Stimulated activated CD8-positive, alpha-beta memory T cell treated with anti-CD3 and anti-CD28 coated beads, Interleukin-4, amount 100 ng/mL, for 1 hour (primary cell): ENCODE measurements at regions not wholly inside any gene's neighbourhood (a gene's known extent, or its start where the extent isn't known, plus 50 kb on each side); places are given as distances from the start of the nearest gene placed in this dataset.

Source experiments
- DNase-seq, 2 donors: peaks; one replicate each; pipeline ENCODE4 v3.0.0-alpha.2; 2020; ENCODE audit warnings: low read depth in 2 of 2, low spot score in 1 of 2

DNA sequence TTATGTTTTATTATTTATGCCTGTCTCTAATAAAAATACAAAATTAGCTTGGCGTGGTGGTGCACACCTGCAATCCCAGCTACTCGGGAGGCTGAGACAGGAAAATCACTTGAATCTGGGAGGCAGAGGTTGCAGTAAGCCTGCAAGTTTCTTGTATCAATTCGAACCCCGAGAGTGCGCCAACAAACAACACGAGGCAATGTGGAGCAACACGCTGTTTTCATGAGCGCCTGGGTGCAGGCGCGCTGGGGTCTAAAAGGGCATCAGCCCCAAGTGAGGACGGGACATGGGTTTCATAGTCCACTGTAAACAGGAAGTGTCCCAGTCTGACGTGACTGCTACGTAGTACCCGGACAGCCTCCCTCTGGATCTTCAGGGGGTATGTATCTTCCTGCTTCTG is 1634.6 kb upstream of the AGA start:
- no peak for DNase-seq

DNA sequence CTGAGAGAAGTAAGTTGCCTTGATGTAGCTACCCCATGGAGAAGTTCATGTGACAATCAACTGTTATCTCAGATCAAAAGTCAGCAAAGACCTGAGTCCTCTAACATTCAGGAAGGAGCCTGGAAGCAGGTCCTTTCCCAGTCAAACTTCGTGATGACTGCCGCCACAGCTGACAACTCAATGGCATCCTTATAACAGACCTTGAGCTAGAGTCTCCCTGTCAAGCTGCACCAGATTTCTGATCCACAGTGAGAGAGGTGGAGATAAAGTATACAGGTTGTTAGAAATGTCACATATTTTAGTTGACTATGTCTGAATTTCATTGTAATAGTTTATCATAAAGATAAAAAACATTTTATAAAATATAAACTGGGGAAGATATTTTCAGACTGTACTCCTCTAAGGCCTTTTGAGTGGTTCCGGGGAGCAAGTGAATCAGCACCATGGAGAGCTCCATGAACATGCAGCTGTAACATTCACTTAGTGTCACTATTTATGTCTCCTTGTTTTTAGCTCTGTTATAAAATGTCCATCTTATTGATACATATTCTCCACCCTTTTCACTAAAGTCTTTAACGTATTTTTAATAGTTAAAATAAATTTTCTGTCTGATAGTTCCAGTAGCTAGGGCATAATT is 1653.5 kb upstream of the AGA start:
- no peak for DNase-seq

DNA sequence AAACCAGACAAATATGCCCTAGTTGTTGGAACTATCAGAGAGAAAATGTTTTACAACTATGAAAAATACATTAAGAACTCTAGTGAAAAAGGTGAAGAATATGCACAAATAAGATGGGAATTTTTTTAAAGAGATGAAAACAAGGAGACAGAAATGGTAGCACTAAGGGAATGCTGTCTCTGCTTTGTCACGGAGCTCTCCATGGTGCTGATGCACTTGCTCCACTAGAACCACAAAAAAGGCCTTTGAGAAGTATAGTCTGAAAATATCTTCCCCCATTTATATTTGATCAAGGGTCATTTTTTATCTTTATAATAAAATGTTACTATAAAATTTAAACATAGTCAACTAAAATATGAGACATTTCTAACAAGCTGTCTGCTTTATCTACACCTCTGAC is 1655.5 kb upstream of the AGA start:
- no peak for DNase-seq

DNA sequence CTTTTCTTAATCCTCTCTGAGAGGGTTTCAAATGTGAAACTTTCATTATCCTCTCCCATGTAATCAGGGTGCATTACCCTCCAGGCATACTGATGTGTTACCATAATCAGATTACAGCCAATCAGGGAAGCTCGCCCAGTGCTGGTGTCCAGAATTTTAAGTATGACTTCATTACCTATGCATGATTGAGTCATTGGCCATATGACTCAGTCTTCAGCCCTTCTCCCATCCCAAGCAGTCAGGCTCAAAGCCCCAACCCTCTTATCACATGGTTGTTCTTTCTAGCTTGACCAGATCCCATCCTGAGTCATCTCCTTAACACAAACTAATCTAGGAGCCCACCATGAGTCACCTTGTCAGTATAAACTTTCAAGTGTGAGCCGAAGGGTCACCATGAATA is 1668.1 kb upstream of the AGA start:
- no peak for DNase-seq

DNA sequence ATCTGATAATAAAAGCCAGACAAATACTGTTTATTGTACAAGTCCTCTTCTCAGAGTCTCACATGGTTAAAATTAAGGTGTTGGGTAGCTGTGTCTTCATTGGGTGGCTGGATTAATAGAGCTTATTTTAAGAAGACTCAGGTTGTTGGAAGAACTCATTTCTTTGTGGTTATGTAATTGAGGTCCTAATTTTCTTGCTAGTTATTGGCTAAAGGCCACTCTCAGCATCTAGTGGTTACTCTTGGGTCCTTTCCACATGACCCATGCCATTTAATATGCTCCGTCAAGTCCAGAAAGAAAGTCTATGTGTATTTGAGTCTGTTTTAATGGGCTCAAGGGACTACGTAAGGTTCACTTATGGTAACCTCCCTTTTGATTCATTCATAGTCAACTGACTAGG is 1668.6 kb upstream of the AGA start:
- no peak for DNase-seq

DNA sequence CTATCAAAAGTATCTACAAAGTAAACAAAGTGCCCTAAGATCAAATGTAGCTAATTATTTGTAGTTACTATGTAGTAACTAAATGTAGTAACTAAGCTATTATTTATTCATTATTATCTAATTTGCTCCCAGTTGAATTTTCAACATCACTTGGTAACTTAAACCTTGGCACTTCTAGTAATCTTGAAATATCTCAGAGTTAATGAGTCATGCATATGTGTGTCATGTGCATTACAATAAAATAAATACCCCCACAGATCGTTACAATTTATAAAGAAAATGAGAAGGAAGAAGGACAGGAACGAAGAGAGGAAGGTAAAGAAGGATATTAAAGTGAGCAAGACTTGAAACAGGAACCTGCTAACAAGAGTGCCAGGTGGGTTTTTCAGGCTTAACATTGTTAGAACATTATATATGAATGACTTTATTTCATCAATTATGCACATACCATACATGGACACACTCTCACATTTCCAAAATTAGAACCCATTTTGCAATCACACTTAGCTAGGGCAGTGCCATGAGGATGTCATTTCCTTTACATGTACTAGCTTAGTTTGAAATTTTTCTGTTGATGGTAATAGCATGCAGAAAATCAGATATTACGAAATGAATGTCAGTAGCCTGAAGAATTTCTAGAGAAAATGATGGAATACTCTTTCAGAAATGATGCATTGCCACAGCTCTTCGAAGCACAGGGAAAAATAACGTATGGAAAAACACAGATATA is 1670.4 kb upstream of the AGA start:
- DNase-seq = no peak

DNA sequence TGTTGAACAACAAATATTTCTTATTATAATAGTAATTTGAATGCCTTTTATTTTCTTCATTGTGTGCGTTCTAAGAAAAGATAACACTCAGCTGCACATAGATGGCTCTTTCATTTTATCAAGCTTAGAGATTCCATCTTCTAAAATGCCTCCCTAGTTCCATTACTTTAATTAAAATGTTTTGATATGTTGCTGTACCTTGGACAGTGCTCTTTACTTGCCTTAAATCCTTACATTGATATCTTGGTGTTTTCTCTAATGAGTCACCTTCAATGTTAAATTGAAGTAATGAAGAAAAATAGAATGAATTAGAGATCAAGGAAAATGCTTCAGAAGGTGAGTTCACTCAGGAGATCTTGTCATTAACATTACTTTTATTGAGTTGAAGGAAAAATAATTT is 1672.4 kb upstream of the AGA start:
- no peak for DNase-seq

DNA sequence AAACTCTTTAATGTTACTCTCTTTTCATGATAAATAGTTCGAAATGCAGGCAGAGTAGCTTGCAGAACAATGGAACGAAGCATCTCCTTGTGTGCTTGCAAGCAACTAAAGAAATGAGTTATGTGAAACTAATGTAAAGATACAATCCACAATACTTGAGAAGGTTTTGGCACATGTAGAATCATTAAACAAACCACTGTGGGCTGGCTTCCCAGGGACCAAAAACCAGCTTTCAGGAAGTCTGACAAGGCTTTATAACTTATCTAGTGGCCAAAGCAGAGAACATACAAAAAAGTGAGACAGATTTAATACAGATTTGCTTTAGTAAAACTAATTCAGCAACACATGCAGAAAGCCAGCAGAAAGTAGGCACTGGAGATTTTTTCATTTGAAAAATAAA is 1673.8 kb upstream of the AGA start:
- no peak for DNase-seq

DNA sequence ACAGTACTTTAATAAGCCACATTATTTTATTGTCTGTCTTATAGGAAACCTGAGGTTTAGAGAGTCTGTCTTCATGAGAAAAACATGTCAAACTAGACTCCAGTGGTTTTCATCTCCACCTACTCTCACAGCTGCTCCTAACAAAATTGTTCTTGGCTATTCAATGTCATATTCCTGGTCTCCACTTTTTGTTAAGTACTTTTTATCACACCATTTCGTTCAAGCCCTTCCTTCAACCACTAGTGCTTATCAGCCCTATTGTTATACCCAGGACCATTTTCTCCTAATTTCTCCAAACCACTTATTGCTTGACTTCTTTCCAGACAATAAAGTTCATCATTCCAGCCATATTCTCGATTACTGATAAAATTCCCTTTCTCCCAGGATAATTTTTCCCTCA is 1674.3 kb upstream of the AGA start:
- DNase-seq = no peak

DNA sequence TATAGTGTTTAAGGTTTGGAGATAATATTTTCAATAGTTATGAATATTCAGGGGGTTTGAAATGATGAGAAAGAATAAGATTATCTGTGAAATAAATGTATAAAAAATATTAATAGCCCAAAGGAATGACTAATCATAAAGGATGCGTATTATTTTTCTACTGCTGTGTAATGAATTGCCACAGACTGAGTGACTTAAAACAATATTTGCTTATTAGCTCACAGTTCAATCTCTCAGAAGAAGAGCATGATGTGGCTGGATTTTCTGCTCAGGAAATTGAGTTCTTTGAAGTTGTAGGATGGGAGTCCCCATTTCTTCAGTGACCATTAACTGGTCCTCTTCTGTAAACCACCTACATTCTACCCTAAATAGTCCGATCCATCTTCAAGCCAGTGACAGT is 1680.8 kb upstream of the AGA start:
- DNase-seq = no peak

DNA sequence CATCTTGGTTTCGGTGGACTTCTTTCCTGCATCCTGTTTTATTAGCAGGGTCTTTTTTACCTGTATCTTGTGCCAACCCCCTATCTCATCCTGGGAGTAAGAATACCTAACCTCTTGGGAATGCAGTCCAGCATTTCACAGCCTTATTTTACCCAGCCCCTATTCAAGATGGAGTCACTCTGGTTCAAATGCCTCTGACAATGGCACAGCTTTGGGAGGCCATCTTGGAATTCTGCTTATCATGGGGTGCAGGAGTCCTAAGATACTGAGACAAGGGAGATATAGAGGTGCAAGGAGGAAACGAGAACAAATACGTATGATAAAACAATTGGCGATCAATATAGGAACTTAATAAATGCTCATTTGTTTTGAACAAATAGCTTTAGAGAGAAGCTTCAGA is 1682.2 kb upstream of the AGA start:
- no peak for DNase-seq

DNA sequence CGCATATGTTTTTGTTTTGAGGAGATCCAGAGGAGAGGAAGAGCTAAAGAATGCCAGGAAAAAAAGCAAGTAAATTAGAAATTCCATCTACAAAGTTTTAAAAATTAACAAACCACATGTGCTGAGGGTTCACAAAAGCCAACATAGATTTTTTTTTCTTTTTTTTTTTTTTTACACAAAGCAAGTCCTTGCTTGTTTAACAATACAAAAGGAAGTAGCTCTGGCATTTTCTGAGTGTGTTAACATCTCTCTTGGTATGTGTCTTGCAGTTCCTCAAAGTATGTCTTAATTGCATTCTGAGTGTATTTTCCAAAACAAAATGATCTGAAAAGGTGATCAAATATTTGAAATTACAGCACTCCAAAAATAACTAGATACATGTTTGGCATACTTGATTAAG is 1682.7 kb upstream of the AGA start:
- no peak for DNase-seq

DNA sequence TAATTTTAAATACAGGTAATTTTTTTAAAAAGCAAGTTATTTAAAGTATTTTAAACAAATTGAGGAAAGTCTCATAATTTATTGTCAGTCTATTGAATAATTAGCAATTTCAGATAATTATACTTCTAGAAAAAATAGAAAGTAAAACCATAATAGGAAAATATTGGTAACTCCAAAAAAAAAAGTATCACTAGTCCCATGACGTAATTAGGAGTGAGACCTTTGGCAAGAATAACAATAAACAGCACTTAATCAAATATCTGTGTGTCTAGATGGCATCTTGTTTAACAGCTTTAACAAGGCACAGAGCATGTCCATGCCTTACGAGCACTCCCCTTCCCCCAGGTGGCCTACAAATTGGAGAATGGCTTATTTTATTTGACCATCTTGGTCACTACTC is 1683.6 kb upstream of the AGA start:
- no peak for DNase-seq

DNA sequence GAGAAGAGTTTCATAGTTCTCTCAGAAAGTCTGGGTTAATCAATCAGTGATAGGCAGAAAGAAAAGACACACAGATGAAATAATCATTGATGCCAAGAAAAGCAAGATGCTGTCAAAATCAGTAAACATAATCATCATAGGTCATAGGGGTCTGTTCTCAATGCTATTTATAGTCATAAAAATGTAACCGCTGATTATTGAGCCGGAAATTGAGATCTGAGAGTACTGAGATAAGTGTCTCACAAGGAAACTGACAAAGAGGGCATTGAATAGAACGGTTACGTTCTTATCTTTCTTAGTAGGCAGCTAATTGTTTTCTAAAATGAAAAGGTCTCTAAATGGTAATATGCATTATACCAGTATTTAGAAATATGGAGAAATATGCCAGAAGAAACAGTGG is 1686.1 kb upstream of the AGA start:
- no peak for DNase-seq

DNA sequence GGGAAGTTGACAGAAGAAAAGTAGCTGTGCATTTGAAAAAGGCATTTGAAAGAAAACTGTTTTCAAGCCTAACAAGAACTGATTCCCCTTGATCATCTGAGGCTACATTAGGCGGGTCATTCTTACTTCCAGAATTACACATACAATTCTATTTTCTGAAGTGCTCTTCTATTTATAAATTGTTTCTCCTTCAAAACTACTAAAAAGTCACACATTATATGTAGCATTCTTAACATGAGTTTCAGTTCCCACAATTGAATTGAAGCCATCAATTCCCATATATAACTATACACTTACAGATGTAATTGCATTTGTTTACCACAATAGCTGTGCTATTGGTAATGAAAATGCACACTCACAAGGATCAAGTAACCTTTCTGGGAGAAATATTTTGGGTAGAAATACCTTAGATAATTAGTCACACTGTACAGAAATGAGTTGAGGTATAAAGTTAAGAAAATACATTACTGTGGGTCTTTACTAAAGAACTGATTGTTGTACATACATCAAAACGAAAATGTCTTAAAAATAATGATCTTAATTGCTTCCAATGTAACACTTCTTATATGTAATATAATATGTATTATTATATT is 1688.0 kb upstream of the AGA start:
- no peak for DNase-seq

DNA sequence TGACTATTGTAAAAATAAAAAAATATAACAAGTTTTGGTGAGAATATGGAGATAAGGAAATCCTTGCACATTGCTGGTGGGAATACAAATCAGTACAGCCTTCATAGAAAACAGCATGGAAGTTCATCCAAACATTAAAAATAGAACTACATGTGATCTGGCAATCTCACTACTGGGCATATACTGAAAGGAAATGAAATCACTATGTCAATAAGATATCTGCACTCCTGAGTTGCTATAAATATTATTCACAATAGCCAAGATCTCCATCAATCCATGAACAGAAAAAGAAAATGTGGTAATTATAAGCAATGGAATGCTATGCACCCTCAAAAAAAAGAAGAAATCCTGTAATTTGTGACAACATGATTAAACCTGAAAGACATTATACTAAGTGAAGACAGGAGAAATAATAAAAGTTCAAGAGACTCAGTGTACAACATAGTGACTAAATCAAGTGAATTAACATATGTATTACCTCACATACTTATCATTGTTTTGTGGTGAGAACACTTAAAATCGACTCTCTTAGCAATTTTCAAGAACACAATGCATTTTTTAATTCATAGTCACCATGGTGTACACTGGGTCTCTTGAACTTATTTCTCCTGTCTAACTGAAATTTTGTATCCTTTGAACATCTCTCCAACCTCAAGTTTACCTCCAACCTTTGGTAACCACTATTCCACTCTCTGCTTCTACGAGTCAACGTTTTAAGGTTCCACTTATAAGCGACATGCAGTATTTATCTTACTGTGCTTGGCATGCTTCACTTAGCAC is 1703.7 kb upstream of the AGA start:
- DNase-seq = no peak

DNA sequence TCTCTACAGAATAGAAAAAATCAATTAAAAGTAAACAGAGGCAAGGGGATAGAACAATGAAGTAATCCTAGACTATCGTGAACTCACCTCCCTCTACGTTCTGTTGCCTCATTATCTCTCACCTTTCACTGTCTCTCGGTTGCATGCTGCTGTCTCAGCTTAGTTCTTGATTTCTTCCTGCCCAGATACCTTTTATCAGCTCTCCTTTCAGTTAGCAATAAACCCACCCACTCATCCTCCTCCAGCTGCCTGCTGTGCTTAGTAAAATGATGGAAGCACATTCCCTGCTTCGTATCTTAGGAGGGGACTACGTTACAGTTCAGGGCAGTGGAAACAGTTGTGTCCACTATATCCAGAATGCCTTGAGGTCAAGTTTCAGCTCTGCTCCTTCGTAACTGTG is 1709.5 kb upstream of the AGA start:
- no peak for DNase-seq

DNA sequence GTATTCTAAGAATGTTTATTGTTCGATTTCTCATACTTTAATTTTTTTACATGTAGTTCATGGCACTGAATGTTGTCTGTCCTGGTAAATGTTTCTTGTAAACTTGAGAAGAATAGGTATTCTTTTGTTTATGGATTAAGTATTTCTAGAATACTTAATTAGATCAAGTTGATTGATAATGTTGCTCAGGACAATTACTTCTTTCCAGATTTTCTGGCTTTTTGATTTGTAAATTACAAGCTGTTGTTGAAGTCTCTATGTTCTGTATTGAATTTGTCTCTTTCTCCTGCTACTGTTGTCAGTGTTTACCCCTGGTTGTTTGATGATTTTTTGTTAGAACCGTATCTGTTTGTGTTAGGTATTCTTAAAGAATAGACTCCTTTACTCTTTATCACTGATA is 1720.9 kb upstream of the AGA start:
- no peak for DNase-seq

DNA sequence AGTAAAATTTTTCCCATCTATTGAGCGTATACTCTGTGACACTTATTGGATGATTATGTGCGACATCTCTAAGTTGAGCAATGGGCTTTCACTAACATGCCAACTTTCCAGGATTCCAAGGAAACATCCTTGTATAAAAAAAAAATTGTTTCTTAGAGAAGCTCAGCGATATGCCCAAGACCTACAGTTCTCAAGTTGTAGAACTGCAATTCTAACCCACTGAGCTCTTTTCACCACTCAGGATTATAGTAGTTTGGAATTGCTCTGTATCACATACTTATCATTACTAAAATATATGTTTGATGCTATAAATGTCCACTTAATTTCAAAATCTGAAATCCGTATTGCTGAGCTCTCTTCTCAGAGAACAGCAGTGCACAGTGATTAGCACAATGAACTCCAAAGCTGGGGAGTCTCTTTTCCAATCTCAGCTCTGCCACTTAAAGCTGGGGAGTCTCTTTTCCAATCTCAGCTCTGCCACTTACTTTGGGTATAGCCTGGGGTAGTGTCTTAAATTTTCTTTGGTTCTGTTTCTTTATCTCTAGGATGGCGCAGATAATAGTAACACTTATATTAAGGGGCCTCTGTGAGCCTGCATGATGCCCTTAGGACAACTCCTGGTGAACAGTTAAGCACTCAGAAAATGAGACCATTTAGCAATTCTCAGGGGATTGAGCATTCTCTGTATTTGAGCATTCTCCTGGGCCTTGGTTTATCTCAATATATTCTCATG is 1722.2 kb upstream of the AGA start:
- no peak for DNase-seq

DNA sequence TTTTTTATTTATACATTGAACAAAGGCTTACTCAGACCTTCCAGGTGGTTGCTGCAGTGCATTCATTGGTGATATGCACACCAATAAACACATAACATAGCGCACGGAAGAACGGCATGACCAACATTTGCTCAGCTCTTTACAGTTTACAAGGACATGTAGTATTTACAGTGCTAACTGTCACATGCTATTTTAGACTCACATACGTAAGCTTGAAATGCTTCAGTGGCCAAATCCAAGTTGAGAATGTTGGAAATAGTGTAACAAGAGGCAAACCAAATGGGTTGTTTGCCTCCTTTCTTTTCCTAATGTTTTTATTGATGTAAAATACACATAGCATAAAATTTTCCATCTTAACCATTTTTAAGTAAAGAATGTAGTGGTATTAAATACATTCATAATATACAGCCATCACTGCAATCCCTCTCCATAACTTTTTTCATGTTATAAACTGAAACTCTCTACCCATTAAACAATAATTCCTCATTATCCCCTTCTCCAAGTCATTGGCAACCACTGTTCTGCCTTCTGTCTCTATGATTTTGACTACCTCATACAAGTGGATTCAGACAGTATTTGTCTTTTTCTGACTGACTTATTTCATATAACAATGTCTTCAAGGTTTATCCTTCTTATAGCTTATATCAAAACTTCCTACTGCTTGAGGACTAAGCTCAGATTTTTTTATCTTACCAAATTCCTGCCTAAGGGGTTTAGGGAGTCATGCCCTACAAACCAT is 1722.9 kb upstream of the AGA start:
- no peak for DNase-seq

DNA sequence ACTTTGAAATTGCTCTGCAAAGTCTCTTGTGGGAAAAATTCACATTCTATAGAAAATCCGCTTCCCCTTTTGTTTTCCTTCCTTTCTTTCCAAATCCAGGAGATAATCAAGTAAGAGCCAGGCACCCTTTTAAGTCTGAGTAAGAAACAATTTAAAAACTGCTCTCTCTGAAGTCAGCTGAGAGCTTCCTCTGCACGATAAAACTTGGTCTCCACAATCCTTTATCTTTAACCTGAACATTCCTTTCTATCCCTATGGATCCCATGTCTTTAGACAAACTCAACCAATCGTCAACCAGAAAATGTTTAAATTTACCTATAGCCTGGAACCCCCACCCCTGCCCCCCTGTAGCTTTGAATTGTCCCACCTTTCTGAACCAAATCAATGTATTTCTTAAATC is 1723.6 kb upstream of the AGA start:
- no peak for DNase-seq
